Adrenal gland (tissue), 5 donors: ENCODE measurements at regions not wholly inside any gene's neighbourhood (a gene's known extent, or its start where the extent isn't known, plus 50 kb on each side); places are given as distances from the start of the nearest gene placed in this dataset.

ENCODE experiments used
- POLR2A ChIP-seq, 2 donors: fragments of 450-650 bp; IDR thresholded peaks; one replicate each; pipeline ENCODE4 v1.6.1; 2017; ENCODE audit warnings: antibody characterized with exemption in 2 of 2, mild to moderate bottlenecking in 2 of 2, moderate library complexity in 1 of 2
- TF ChIP-seq, protein P1 (sequence below), 6 experiments: fragments of 450-650 bp in 4 of 6; fragments of 200-600 bp in 2 of 6; sonication (generic) in 1 of 6; IDR thresholded peaks; 1 replicate in 5 of 6; 2 replicates in 1 of 6; pipeline versions ENCODE4 v1.5.1 to v1.8.0; 2016 to 2021; ENCODE audit warnings: antibody characterized with exemption in 6 of 6, mild to moderate bottlenecking in 2 of 6, moderate library complexity in 1 of 6
- donor health status: DM: no; HTN: no; CAD: no.

DNA sequence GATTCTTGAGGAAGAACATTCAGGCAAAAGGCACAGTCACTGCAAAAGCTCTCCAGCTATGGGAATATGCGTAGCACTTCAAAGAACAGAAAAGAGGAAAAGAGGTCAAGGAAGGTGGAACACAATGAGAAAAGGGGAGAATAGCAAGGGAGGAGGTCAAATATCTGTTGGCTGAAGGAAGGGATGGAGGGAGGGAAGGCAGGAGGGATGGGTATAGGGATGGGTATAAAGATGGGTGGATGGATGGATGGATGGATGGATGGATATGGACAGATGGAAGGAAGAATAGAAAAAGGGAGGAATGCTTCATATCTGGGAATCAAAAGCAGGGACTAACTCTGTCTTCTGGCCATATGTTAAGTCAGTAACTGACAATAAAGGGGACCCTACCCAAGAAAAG lies 164.2 kb upstream of the TOP1 start:
- TF ChIP-seq, protein P1, sequence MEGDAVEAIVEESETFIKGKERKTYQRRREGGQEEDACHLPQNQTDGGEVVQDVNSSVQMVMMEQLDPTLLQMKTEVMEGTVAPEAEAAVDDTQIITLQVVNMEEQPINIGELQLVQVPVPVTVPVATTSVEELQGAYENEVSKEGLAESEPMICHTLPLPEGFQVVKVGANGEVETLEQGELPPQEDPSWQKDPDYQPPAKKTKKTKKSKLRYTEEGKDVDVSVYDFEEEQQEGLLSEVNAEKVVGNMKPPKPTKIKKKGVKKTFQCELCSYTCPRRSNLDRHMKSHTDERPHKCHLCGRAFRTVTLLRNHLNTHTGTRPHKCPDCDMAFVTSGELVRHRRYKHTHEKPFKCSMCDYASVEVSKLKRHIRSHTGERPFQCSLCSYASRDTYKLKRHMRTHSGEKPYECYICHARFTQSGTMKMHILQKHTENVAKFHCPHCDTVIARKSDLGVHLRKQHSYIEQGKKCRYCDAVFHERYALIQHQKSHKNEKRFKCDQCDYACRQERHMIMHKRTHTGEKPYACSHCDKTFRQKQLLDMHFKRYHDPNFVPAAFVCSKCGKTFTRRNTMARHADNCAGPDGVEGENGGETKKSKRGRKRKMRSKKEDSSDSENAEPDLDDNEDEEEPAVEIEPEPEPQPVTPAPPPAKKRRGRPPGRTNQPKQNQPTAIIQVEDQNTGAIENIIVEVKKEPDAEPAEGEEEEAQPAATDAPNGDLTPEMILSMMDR (IDR thresholded peaks at IDR 0.05), result no peak
- TF ChIP-seq POLR2A (IDR thresholded peaks at IDR 0.05), result no peak
